ENCODE measurements at regions not wholly inside any gene's neighbourhood (a gene's known extent, or its start where the extent isn't known, plus 50 kb on each side); places are given as distances from the start of the nearest gene placed in this dataset.

DNA sequence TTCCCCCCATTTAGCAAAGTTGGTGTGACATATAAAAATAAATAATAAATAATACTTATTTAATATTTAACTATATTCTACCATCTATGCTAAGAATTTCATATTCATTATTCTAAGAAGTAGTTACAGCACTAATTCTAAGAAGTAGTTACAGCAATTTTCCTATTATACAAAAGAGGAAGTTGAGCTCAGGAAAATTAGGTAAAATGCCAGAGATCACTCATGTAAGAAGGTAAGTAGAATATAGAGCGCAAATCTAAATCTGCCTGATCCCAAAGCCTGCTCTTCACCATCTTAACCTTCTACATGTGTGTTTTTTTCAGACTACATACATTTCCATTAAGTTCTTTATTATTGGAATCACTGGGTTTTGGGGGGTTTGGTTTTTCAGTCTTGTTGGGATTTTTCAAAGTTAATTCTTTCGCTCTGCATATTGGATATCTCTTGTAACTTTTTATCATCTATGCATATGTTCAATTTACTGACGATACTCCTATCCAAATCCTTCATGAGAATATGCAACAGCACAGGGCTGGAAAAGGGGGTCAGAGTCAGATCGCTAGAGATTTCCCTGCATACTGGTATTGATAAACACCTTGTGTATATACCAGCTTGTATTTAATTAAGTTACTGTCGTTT, 852.1 kb downstream of the MAT2B start:
- dilution Hi-C loops (cut with MboI; ENCODE audit: extremely low pct_ligation_motif_present, low sequenced_read_pairs) = no loop called here
- H3K27me3 ChIP-seq (ENCODE audit: control insufficient read depth, extremely low read depth, insufficient read depth, low read length) = no peaks in the 10 kb centered on the region
- H2AFZ ChIP-seq (ENCODE audit: control insufficient read depth, low read length) = no peak overlapping the region
- DNase-seq (ENCODE audit: low read depth, low spot score) (no peak), FAIRE-seq (no peak)
- H3K9me3 ChIP-seq (ENCODE audit: control insufficient read depth, low read depth, low read length) = no peaks in the 10 kb centered on the region
- TF ChIP-seq, protein P1, sequence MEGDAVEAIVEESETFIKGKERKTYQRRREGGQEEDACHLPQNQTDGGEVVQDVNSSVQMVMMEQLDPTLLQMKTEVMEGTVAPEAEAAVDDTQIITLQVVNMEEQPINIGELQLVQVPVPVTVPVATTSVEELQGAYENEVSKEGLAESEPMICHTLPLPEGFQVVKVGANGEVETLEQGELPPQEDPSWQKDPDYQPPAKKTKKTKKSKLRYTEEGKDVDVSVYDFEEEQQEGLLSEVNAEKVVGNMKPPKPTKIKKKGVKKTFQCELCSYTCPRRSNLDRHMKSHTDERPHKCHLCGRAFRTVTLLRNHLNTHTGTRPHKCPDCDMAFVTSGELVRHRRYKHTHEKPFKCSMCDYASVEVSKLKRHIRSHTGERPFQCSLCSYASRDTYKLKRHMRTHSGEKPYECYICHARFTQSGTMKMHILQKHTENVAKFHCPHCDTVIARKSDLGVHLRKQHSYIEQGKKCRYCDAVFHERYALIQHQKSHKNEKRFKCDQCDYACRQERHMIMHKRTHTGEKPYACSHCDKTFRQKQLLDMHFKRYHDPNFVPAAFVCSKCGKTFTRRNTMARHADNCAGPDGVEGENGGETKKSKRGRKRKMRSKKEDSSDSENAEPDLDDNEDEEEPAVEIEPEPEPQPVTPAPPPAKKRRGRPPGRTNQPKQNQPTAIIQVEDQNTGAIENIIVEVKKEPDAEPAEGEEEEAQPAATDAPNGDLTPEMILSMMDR (optimal IDR thresholded peaks at IDR 0.05 in 1 of 3, IDR thresholded peaks at IDR 0.05 in 1 of 3, conservative IDR thresholded peaks at IDR 0.05 in 1 of 3; ENCODE audit: extremely low read depth in 1 of 3, insufficient read depth in 2 of 3, low read length in 3 of 3) = no peak
- no peak for TF ChIP-seq EZH2 (IDR thresholded peaks at IDR 0.05; ENCODE audit: low read length)
- no peak overlapping the region for H3K4me3 ChIP-seq (ENCODE audit: control insufficient read depth in 2 of 3, extremely low read depth in 1 of 3, insufficient read depth in 2 of 3, low read depth in 1 of 3, low read length in 3 of 3)
- H3K79me2 ChIP-seq (ENCODE audit: control insufficient read depth, insufficient read depth, low read length) = no peaks in the 10 kb centered on the region
- H4K20me1 ChIP-seq (ENCODE audit: control insufficient read depth, extremely low read depth, insufficient read depth, low read length) = no peaks in the 10 kb centered on the region
- H3K9ac ChIP-seq (ENCODE audit: control insufficient read depth, extremely low read depth, insufficient read depth, low read length) = no peak overlapping the region
- H3K4me1 ChIP-seq (ENCODE audit: control insufficient read depth, extremely low read depth, insufficient read depth, low read length) = no peaks in the 10 kb centered on the region
- H3K4me2 ChIP-seq (ENCODE audit: control insufficient read depth, extremely low read depth, insufficient read depth, low read depth, low read length) = no peak overlapping the region
- H3K36me3 ChIP-seq (ENCODE audit: control insufficient read depth in 2 of 2, extremely low read depth in 1 of 2, insufficient read depth in 2 of 2, low read length in 2 of 2) = no peaks in the 10 kb centered on the region
- H3K9me1 ChIP-seq (ENCODE audit: control insufficient read depth, extremely low read depth, insufficient read depth, low read length) = no peaks in the 10 kb centered on the region
- no peak overlapping the region for H3K27ac ChIP-seq (ENCODE audit: control insufficient read depth, insufficient read depth, low read length)

DNA sequence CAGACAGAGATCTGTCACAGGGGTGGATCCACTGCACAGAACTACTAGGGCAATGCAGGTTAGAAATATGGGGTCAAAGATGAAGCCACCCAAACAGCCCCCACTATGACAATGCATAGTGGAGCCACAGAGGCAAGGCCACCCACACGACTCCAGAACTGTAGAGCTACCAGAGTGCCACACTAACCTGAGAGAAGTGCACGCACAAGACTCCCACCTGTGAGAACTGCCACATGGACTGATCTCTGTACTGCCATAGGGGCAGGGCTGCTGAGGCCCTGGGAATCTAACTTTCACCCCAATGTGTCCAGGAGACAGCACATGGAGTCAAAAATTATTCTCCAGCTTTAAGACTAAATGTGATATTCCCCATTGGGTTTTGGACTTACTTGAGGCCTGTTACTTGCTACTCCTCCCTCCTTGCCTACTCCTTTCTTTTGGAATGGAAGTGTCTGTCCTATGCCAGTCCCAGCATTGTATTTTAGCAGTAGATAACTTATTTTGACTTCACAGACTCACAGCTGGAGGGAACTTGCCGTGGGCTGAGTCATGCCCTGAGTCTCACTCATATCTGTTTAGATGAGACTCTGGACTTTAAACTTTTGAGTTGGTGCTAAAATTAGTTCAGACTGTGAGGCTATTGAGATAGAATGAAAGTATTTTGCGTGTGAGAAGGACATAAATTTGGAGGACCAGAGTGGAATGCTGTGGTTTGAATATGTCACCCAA, 853.3 kb downstream of the MAT2B start:
- no peak overlapping the region for H2AFZ ChIP-seq (ENCODE audit: control insufficient read depth, low read length)
- no peaks in the 10 kb centered on the region for H3K79me2 ChIP-seq (ENCODE audit: control insufficient read depth, insufficient read depth, low read length)
- no peak overlapping the region for H3K27ac ChIP-seq (ENCODE audit: control insufficient read depth, insufficient read depth, low read length)
- no peaks in the 10 kb centered on the region for H3K36me3 ChIP-seq (ENCODE audit: control insufficient read depth in 2 of 2, extremely low read depth in 1 of 2, insufficient read depth in 2 of 2, low read length in 2 of 2)
- no peak overlapping the region for H3K4me2 ChIP-seq (ENCODE audit: control insufficient read depth, extremely low read depth, insufficient read depth, low read depth, low read length)
- DNase-seq (ENCODE audit: low read depth, low spot score) = no peak
- H3K9me1 ChIP-seq (ENCODE audit: control insufficient read depth, extremely low read depth, insufficient read depth, low read length) = no peaks in the 10 kb centered on the region
- no peaks in the 10 kb centered on the region for H3K4me1 ChIP-seq (ENCODE audit: control insufficient read depth, extremely low read depth, insufficient read depth, low read length)
- no peak overlapping the region for H3K4me3 ChIP-seq (ENCODE audit: control insufficient read depth in 2 of 3, extremely low read depth in 1 of 3, insufficient read depth in 2 of 3, low read depth in 1 of 3, low read length in 3 of 3)
- dilution Hi-C loops (cut with MboI; ENCODE audit: extremely low pct_ligation_motif_present, low sequenced_read_pairs) = no loop called here
- TF ChIP-seq, protein P1 (optimal IDR thresholded peaks at IDR 0.05 in 1 of 3, IDR thresholded peaks at IDR 0.05 in 1 of 3, conservative IDR thresholded peaks at IDR 0.05 in 1 of 3; ENCODE audit: extremely low read depth in 1 of 3, insufficient read depth in 2 of 3, low read length in 3 of 3) = no peak
- no peak for TF ChIP-seq EZH2 (IDR thresholded peaks at IDR 0.05; ENCODE audit: low read length)
- H3K27me3 ChIP-seq (ENCODE audit: control insufficient read depth, extremely low read depth, insufficient read depth, low read length) = no peaks in the 10 kb centered on the region
- H3K9ac ChIP-seq (ENCODE audit: control insufficient read depth, extremely low read depth, insufficient read depth, low read length) = no peak overlapping the region
- H3K9me3 ChIP-seq (ENCODE audit: control insufficient read depth, low read depth, low read length) = no peaks in the 10 kb centered on the region
- no peaks in the 10 kb centered on the region for H4K20me1 ChIP-seq (ENCODE audit: control insufficient read depth, extremely low read depth, insufficient read depth, low read length)
- no peak for FAIRE-seq

All from keratinocyte (primary cell).